HEK293T (cell line): ENCODE measurements at regions not wholly inside any gene's neighbourhood (a gene's known extent, or its start where the extent isn't known, plus 50 kb on each side); places are given as distances from the start of the nearest gene placed in this dataset.

Source experiments
- BHLHE40 ChIP-seq: fragments of 450-650 bp; IDR thresholded peaks from 2 replicates; pipeline ENCODE4 v1.6.1; 2016; ENCODE audit warnings: mild to moderate bottlenecking, moderate library complexity, borderline replicate concordance
- CTBP1 ChIP-seq: fragments of 450-650 bp; IDR thresholded peaks from 2 replicates; pipeline ENCODE4 v1.6.1; 2016; ENCODE audit warnings: borderline replicate concordance
- FOXA1 ChIP-seq: fragments of 450-650 bp; IDR thresholded peaks from 2 replicates; pipeline ENCODE4 v1.6.1; 2016; ENCODE audit warnings: mild to moderate bottlenecking
- FOXK2 ChIP-seq: fragments of 450-650 bp; IDR thresholded peaks from 2 replicates; pipeline ENCODE4 v1.6.1; 2016; ENCODE audit warnings: mild to moderate bottlenecking
- FOXM1 ChIP-seq: fragments of 450-650 bp; IDR thresholded peaks from 2 replicates; pipeline ENCODE4 v1.6.1; 2017; ENCODE audit warnings: mild to moderate bottlenecking, borderline replicate concordance
- NFRKB ChIP-seq: fragments of 450-650 bp; IDR thresholded peaks from 2 replicates; pipeline ENCODE4 v1.6.1; 2016; ENCODE audit warnings: mild to moderate bottlenecking, moderate library complexity
- SP1 ChIP-seq: fragments of 450-650 bp; IDR thresholded peaks from 2 replicates; pipeline ENCODE4 v1.6.1; 2017
- SUZ12 ChIP-seq: fragments of 450-650 bp; IDR thresholded peaks from 2 replicates; pipeline ENCODE4 v1.6.1; 2016; ENCODE audit warnings: mild to moderate bottlenecking
- TARDBP ChIP-seq: fragments of 450-650 bp; IDR thresholded peaks from 2 replicates; pipeline ENCODE4 v1.6.1; 2016

GRCh38 chr6:40778918-40779317 lies 191.8 kb upstream of the LRFN2 start:
- TF ChIP-seq SUZ12: no peak
- no peak for TF ChIP-seq FOXM1
- TF ChIP-seq SP1: no peak
- TF ChIP-seq TARDBP: no peak
- TF ChIP-seq FOXK2: no peak
- no peak for TF ChIP-seq FOXA1
- TF ChIP-seq BHLHE40: no peak
- no peak for TF ChIP-seq CTBP1
- TF ChIP-seq NFRKB: no peak
